CD8-positive, alpha-beta memory T cell (primary cell): ENCODE measurements at regions not wholly inside any gene's neighbourhood (a gene's known extent, or its start where the extent isn't known, plus 50 kb on each side); places are given as distances from the start of the nearest gene placed in this dataset.

ENCODE experiments used
- CTCF ChIA-PET: fragments of 350-600 bp; sonication (Branson Sonifier 250); formaldehyde crosslinking; loops from one replicate; lab custom pipeline; 2021; ENCODE audit warnings: antibody characterized with exemption; lab: Charles Lee
- POLR2A ChIA-PET: fragments of 350-600 bp; sonication (Branson Sonifier 250); formaldehyde crosslinking; loops from one replicate; lab custom pipeline; 2021; ENCODE audit warnings: antibody characterized with exemption; lab: Charles Lee
- DNase-seq, 5 donors: peaks; one replicate each; pipeline versions ENCODE4 v3.0.0 to v3.0.0-alpha.2; 2020 to 2022; ENCODE audit warnings: mixed read lengths in 1 of 5
- H3K27ac ChIP-seq: one replicate; pipeline ENCODE4 v1.7.0; 2013; ENCODE audit warnings: low read depth, mild to moderate bottlenecking, low read length, moderate library complexity
- H3K27me3 ChIP-seq: 2 replicates; pipeline ENCODE4 v1.7.0; 2013; ENCODE audit warnings: low read length, mild to moderate bottlenecking; ENCODE audit not compliant: insufficient read depth, poor library complexity, severe bottlenecking
- H3K36me3 ChIP-seq: 2 replicates; pipeline ENCODE4 v1.7.0; 2013; ENCODE audit warnings: mild to moderate bottlenecking, low read length, moderate library complexity; ENCODE audit not compliant: insufficient read depth
- H3K4me1 ChIP-seq: 2 replicates; pipeline ENCODE4 v1.7.0; 2013; ENCODE audit warnings: mild to moderate bottlenecking, low read length, moderate library complexity; ENCODE audit not compliant: insufficient read depth
- H3K4me3 ChIP-seq: 2 replicates; pipeline ENCODE4 v1.7.0; 2013; ENCODE audit warnings: mild to moderate bottlenecking, low read length
- H3K9me3 ChIP-seq: 2 replicates; pipeline ENCODE4 v1.7.0; 2013; ENCODE audit warnings: mild to moderate bottlenecking, low read length
- H3K27ac Mint-ChIP-seq, 8 donors: one replicate each; pipeline ENCODE4 v1.8.0; 2020 to 2021; ENCODE audit warnings: mixed read lengths in 8 of 8, mild to moderate bottlenecking in 6 of 8, inconsistent platforms in 3 of 8, moderate library complexity in 3 of 8
- H3K27me3 Mint-ChIP-seq, 2 donors: one replicate each; pipeline ENCODE4 v1.8.0; 2020 to 2021; ENCODE audit warnings: mixed read lengths in 2 of 2, mild to moderate bottlenecking in 1 of 2, moderate library complexity in 1 of 2
- H3K36me3 Mint-ChIP-seq, 3 donors: one replicate each; pipeline ENCODE4 v1.8.0; 2020 to 2021; ENCODE audit warnings: mixed read lengths in 3 of 3, inconsistent platforms in 1 of 3, mild to moderate bottlenecking in 1 of 3
- H3K4me1 Mint-ChIP-seq, 3 donors: one replicate each; pipeline ENCODE4 v1.8.0; 2020 to 2021; ENCODE audit warnings: mixed read lengths in 3 of 3, inconsistent platforms in 1 of 3, mild to moderate bottlenecking in 1 of 3
- H3K4me3 Mint-ChIP-seq, 7 donors: one replicate each; pipeline ENCODE4 v1.8.0; 2020 to 2021; ENCODE audit warnings: mixed read lengths in 7 of 7, mild to moderate bottlenecking in 6 of 7, moderate library complexity in 4 of 7, inconsistent platforms in 2 of 7
- H3K9me3 Mint-ChIP-seq, 5 donors: one replicate each; pipeline ENCODE4 v1.8.0; 2020 to 2022; ENCODE audit warnings: mixed read lengths in 5 of 5, mild to moderate bottlenecking in 3 of 5, moderate library complexity in 2 of 5, inconsistent platforms in 1 of 5

- Histone ChIP-seq H3K27me3 (no peaks in the 10 kb centered on the region), H3K27ac (no peak overlapping the region), H3K4me1 (no peaks in the 10 kb centered on the region), H3K36me3 (no peaks in the 10 kb centered on the region), H3K4me3 (no peak overlapping the region), H3K9me3 (no peaks in the 10 kb centered on the region)
- Mint-ChIP-seq H3K36me3 (no peaks in the 10 kb centered on the region), H3K27ac (no peak overlapping the region), H3K4me1 (no peaks in the 10 kb centered on the region), H3K9me3 (peaks cover 0 to 10% (median 3%) of the 10 kb centered on the region in 5 donors), H3K27me3 (peaks cover 0 to 2% of the 10 kb centered on the region in 2 donors), H3K4me3 (no peak overlapping the region)
- CTCF ChIA-PET: no interaction called here
- POLR2A ChIA-PET: no interaction called here
- no peak for DNase-seq
Observed at GRCh38 chr3:35529337-35529736, 110.0 kb upstream of the ARPP21 start.

GRCh38 chr3:35537265-35537664 is 102.1 kb upstream of the ARPP21 start:
- no peak overlapping the region for H3K27ac ChIP-seq
- Mint-ChIP-seq H3K9me3 (peaks cover 2 to 9% (median 4%) of the 10 kb centered on the region in 5 donors), H3K4me1 (no peaks in the 10 kb centered on the region), H3K36me3 (no peaks in the 10 kb centered on the region), H3K4me3 (no peak overlapping the region), H3K27me3 (no peaks in the 10 kb centered on the region), H3K27ac (no peak overlapping the region)
- no peaks in the 10 kb centered on the region for H3K4me1 ChIP-seq
- DNase-seq: no peak
- no peak overlapping the region for H3K4me3 ChIP-seq
- no peaks in the 10 kb centered on the region for H3K9me3 ChIP-seq
- no peaks in the 10 kb centered on the region for H3K36me3 ChIP-seq
- CTCF ChIA-PET: no interaction called here
- POLR2A ChIA-PET: no interaction called here
- H3K27me3 ChIP-seq: no peaks in the 10 kb centered on the region

- H3K9me3 Mint-ChIP-seq: peaks cover 1 to 16% (median 5%) of the 10 kb centered on the region in 5 donors
- no peaks in the 10 kb centered on the region for H3K27me3 Mint-ChIP-seq
- DNase-seq: no peak
- no peak overlapping the region for H3K27ac ChIP-seq
- CTCF ChIA-PET: no interaction called here
- H3K36me3 Mint-ChIP-seq: no peaks in the 10 kb centered on the region
- H3K27ac Mint-ChIP-seq: no peak overlapping the region
- no peaks in the 10 kb centered on the region for H3K27me3 ChIP-seq
- POLR2A ChIA-PET: no interaction called here
- H3K9me3 ChIP-seq: no peaks in the 10 kb centered on the region
- H3K4me3 Mint-ChIP-seq: no peak overlapping the region
- no peaks in the 10 kb centered on the region for H3K4me1 Mint-ChIP-seq
- no peaks in the 10 kb centered on the region for H3K4me1 ChIP-seq
- H3K36me3 ChIP-seq: no peaks in the 10 kb centered on the region
- no peak overlapping the region for H3K4me3 ChIP-seq
Observed at GRCh38 chr3:35544976-35545375, 94.3 kb upstream of the ARPP21 start.

GRCh38 chr3:35549690-35550089 is 89.6 kb upstream of the ARPP21 start:
- Mint-ChIP-seq H3K27ac (no peak overlapping the region), H3K4me1 (no peaks in the 10 kb centered on the region), H3K9me3 (peaks cover 0 to 15% (median 3%) of the 10 kb centered on the region in 5 donors), H3K27me3 (no peaks in the 10 kb centered on the region), H3K4me3 (no peak overlapping the region), H3K36me3 (no peaks in the 10 kb centered on the region)
- CTCF ChIA-PET: no interaction called here
- DNase-seq: no peak
- Histone ChIP-seq H3K9me3 (no peaks in the 10 kb centered on the region), H3K4me3 (no peak overlapping the region), H3K27ac (no peak overlapping the region), H3K36me3 (no peaks in the 10 kb centered on the region), H3K27me3 (no peaks in the 10 kb centered on the region), H3K4me1 (no peaks in the 10 kb centered on the region)
- POLR2A ChIA-PET: no interaction called here

- no peaks in the 10 kb centered on the region for H3K27me3 Mint-ChIP-seq
- H3K36me3 Mint-ChIP-seq: no peaks in the 10 kb centered on the region
- no peak overlapping the region for H3K4me3 Mint-ChIP-seq
- no peak overlapping the region for H3K27ac Mint-ChIP-seq
- Histone ChIP-seq H3K4me1 (no peaks in the 10 kb centered on the region), H3K36me3 (no peaks in the 10 kb centered on the region), H3K4me3 (no peak overlapping the region), H3K9me3 (no peaks in the 10 kb centered on the region), H3K27me3 (no peaks in the 10 kb centered on the region), H3K27ac (no peak overlapping the region)
- CTCF ChIA-PET: no interaction called here
- peaks cover 0 to 19% (median 5%) of the 10 kb centered on the region in 5 donors for H3K9me3 Mint-ChIP-seq
- no peaks in the 10 kb centered on the region for H3K4me1 Mint-ChIP-seq
- no peak for DNase-seq
- POLR2A ChIA-PET: no interaction called here
Observed at GRCh38 chr3:35562141-35562540, 77.2 kb upstream of the ARPP21 start.

GRCh38 chr3:35565048-35565447 is 74.3 kb upstream of the ARPP21 start:
- no peaks in the 10 kb centered on the region for H3K27me3 Mint-ChIP-seq
- no peak overlapping the region for H3K27ac Mint-ChIP-seq
- no peaks in the 10 kb centered on the region for H3K4me1 ChIP-seq
- no peak overlapping the region for H3K4me3 Mint-ChIP-seq
- no peaks in the 10 kb centered on the region for H3K36me3 Mint-ChIP-seq
- peaks cover 0 to 13% (median 2%) of the 10 kb centered on the region in 5 donors for H3K9me3 Mint-ChIP-seq
- no peaks in the 10 kb centered on the region for H3K4me1 Mint-ChIP-seq
- DNase-seq: no peak
- H3K9me3 ChIP-seq: no peaks in the 10 kb centered on the region
- H3K4me3 ChIP-seq: no peak overlapping the region
- ChIA-PET CTCF (no interaction called here), POLR2A (no interaction called here)
- no peak overlapping the region for H3K27ac ChIP-seq
- no peaks in the 10 kb centered on the region for H3K27me3 ChIP-seq
- H3K36me3 ChIP-seq: no peaks in the 10 kb centered on the region
